Muscle layer of colon (tissue), 2 donors: ENCODE measurements at regions not wholly inside any gene's neighbourhood (a gene's known extent, or its start where the extent isn't known, plus 50 kb on each side); places are given as distances from the start of the nearest gene placed in this dataset.
A peak's percentile ranks its signal among the peaks of the same experiment; 100 is the strongest.

Source experiments
- H3K27ac ChIP-seq: one replicate; pipeline ENCODE4 v1.7.0; 2013; ENCODE audit warnings: low read depth, mild to moderate bottlenecking, low read length, moderate library complexity
- H3K27me3 ChIP-seq, 2 donors: one replicate each; pipeline ENCODE4 v1.7.0; 2013; ENCODE audit warnings: low read length in 2 of 2, mild to moderate bottlenecking in 2 of 2; ENCODE audit not compliant: insufficient read depth in 2 of 2, control insufficient read depth in 1 of 2
- H3K36me3 ChIP-seq: one replicate; pipeline ENCODE4 v1.7.0; 2013; ENCODE audit warnings: mild to moderate bottlenecking, low read length; ENCODE audit not compliant: insufficient read depth
- H3K4me1 ChIP-seq: one replicate; pipeline ENCODE4 v1.7.0; 2013; ENCODE audit warnings: mild to moderate bottlenecking, low read length; ENCODE audit not compliant: insufficient read depth
- H3K4me3 ChIP-seq, 2 donors: one replicate each; pipeline ENCODE4 v1.7.0; 2013; ENCODE audit warnings: low read length in 2 of 2, low read depth in 1 of 2, mild to moderate bottlenecking in 1 of 2, moderate library complexity in 1 of 2
- H3K9ac ChIP-seq: one replicate; pipeline ENCODE4 v1.7.0; 2013; ENCODE audit warnings: low read length
- H3K9me3 ChIP-seq: one replicate; pipeline ENCODE4 v1.7.0; 2013; ENCODE audit warnings: mild to moderate bottlenecking, low read length
- donor health status: abdominal sarcoma.
- donor health status: Adenocarcinoma of cecum.

- Histone ChIP-seq H3K27ac (no peak overlapping the region), H3K4me1 (peaks cover 23% of the 10 kb centered on the region), H3K27me3 (no peaks in the 10 kb centered on the region), H3K9ac (no peak overlapping the region), H3K36me3 (no peaks in the 10 kb centered on the region), H3K4me3 (no peak overlapping the region), H3K9me3 (no peaks in the 10 kb centered on the region)
Observed at GRCh38 chr9:129408535-129409215, 212.2 kb downstream of the C9orf50 start.

GRCh38 chr9:129407905-129408452 is 212.9 kb downstream of the C9orf50 start:
- no peak overlapping the region for H3K9ac ChIP-seq
- H3K36me3 ChIP-seq, result no peaks in the 10 kb centered on the region
- H3K27me3 ChIP-seq, result no peaks in the 10 kb centered on the region
- H3K9me3 ChIP-seq, result no peaks in the 10 kb centered on the region
- H3K4me1 ChIP-seq, result peaks cover 30% of the 10 kb centered on the region
- no peak overlapping the region for H3K4me3 ChIP-seq
- no peak overlapping the region for H3K27ac ChIP-seq

GRCh38 chr9:129406278-129407225 is 214.3 kb downstream of the C9orf50 start:
- Histone ChIP-seq H3K4me1 (peaks cover 29% of the 10 kb centered on the region), H3K9me3 (no peaks in the 10 kb centered on the region), H3K27ac (no peak overlapping the region), H3K9ac (no peak overlapping the region), H3K36me3 (no peaks in the 10 kb centered on the region), H3K4me3 (no peak overlapping the region), H3K27me3 (no peaks in the 10 kb centered on the region)

- no peak overlapping the region for H3K27ac ChIP-seq
- H3K9ac ChIP-seq, result no peak overlapping the region
- no peaks in the 10 kb centered on the region for H3K27me3 ChIP-seq
- no peaks in the 10 kb centered on the region for H3K36me3 ChIP-seq
- H3K9me3 ChIP-seq, result no peaks in the 10 kb centered on the region
- no peak overlapping the region for H3K4me3 ChIP-seq
- peaks cover 29% of the 10 kb centered on the region for H3K4me1 ChIP-seq
Observed at GRCh38 chr9:129405827-129406213, 215.1 kb downstream of the C9orf50 start.

GRCh38 chr9:129405089-129405826 is 215.6 kb downstream of the C9orf50 start:
- Histone ChIP-seq H3K4me1 (peaks cover 29% of the 10 kb centered on the region), H3K27ac (no peak overlapping the region), H3K4me3 (no peak overlapping the region), H3K9me3 (no peaks in the 10 kb centered on the region), H3K36me3 (no peaks in the 10 kb centered on the region), H3K9ac (no peak overlapping the region), H3K27me3 (no peaks in the 10 kb centered on the region)

GRCh38 chr9:129404621-129405020 is 216.3 kb downstream of the C9orf50 start:
- Histone ChIP-seq H3K9ac (no peak overlapping the region), H3K27ac (no peak overlapping the region), H3K4me1 (peaks cover 29% of the 10 kb centered on the region), H3K36me3 (no peaks in the 10 kb centered on the region), H3K9me3 (no peaks in the 10 kb centered on the region), H3K4me3 (no peak overlapping the region), H3K27me3 (no peaks in the 10 kb centered on the region)

- no peaks in the 10 kb centered on the region for H3K9me3 ChIP-seq
- H3K27ac ChIP-seq, result no peak overlapping the region
- H3K27me3 ChIP-seq, result no peaks in the 10 kb centered on the region
- no peak overlapping the region for H3K4me3 ChIP-seq
- no peaks in the 10 kb centered on the region for H3K36me3 ChIP-seq
- no peak overlapping the region for H3K9ac ChIP-seq
- peaks cover 24% of the 10 kb centered on the region for H3K4me1 ChIP-seq
Observed at GRCh38 chr9:129403779-129404620, 216.9 kb downstream of the C9orf50 start.

- H3K9me3 ChIP-seq, result no peaks in the 10 kb centered on the region
- H3K4me1 ChIP-seq, result peaks cover 17% of the 10 kb centered on the region
- H3K27ac ChIP-seq, result peak overlapping the region; percentile 78
- no peaks in the 10 kb centered on the region for H3K36me3 ChIP-seq
- H3K4me3 ChIP-seq, result no peak overlapping the region
- no peaks in the 10 kb centered on the region for H3K27me3 ChIP-seq
- H3K9ac ChIP-seq, result peak overlapping the region; percentile 15
Observed at GRCh38 chr9:129402931-129403778, 217.7 kb downstream of the C9orf50 start.

GRCh38 chr9:129402371-129402739 is 218.5 kb downstream of the C9orf50 start:
- H3K27me3 ChIP-seq, result no peaks in the 10 kb centered on the region
- H3K27ac ChIP-seq, result peak overlapping the region; percentile 78
- peak overlapping the region; percentile 15 for H3K9ac ChIP-seq
- no peaks in the 10 kb centered on the region for H3K9me3 ChIP-seq
- H3K36me3 ChIP-seq, result no peaks in the 10 kb centered on the region
- H3K4me3 ChIP-seq, result peak overlapping the region in 1 of 2 donors; percentile 43
- H3K4me1 ChIP-seq, result peaks cover 17% of the 10 kb centered on the region
